ENCODE measurements at regions not wholly inside any gene's neighbourhood (a gene's known extent, or its start where the extent isn't known, plus 50 kb on each side); places are given as distances from the start of the nearest gene placed in this dataset.
"Not testable (repeated sequence)": the region's sequence is repeated elsewhere in the genome, so short reads cannot be mapped to it uniquely, and the experiment has no call there.

GRCh38 chr10:31123946-31124345 lies 92.3 kb upstream of the ZNF438 start:
- no peak for DNase-seq (ENCODE audit: low read depth in 1 of 2, low spot score in 1 of 2)

GRCh38 chr10:31124852-31125251 lies 93.2 kb upstream of the ZNF438 start:
- no peak for DNase-seq (ENCODE audit: low read depth in 1 of 2, low spot score in 1 of 2)

- no peak for DNase-seq (ENCODE audit: low read depth in 1 of 2, low spot score in 1 of 2)
These were observed 94.1 kb upstream of the ZNF438 start for GRCh38 chr10:31125789-31126188.

GRCh38 chr10:31126593-31126992 lies 94.9 kb upstream of the ZNF438 start:
- DNase-seq (ENCODE audit: low read depth in 1 of 2, low spot score in 1 of 2): no peak

- DNase-seq (ENCODE audit: low read depth in 1 of 2, low spot score in 1 of 2): no peak
These were observed 96.9 kb upstream of the ZNF438 start for GRCh38 chr10:31128536-31128935.

- DNase-seq (ENCODE audit: low read depth in 1 of 2, low spot score in 1 of 2): no peak
These were observed 97.6 kb upstream of the ZNF438 start for GRCh38 chr10:31129271-31129670.

- DNase-seq (ENCODE audit: low read depth in 1 of 2, low spot score in 1 of 2): no peak
These were observed 98.3 kb upstream of the ZNF438 start for GRCh38 chr10:31129880-31130405.

GRCh38 chr10:31130406-31130805 lies 98.7 kb upstream of the ZNF438 start:
- no peak for DNase-seq (ENCODE audit: low read depth in 1 of 2, low spot score in 1 of 2)

- DNase-seq (ENCODE audit: low read depth in 1 of 2, low spot score in 1 of 2): no peak
These were observed 99.6 kb upstream of the ZNF438 start for GRCh38 chr10:31131251-31131650.

GRCh38 chr10:31132681-31133244 lies 101.1 kb upstream of the ZNF438 start:
- DNase-seq (ENCODE audit: low read depth in 1 of 2, low spot score in 1 of 2): no peak

GRCh38 chr10:31133251-31133791 lies 101.7 kb upstream of the ZNF438 start:
- DNase-seq (ENCODE audit: low read depth in 1 of 2, low spot score in 1 of 2): no peak

GRCh38 chr10:31133792-31134310 lies 102.2 kb upstream of the ZNF438 start:
- DNase-seq (ENCODE audit: low read depth in 1 of 2, low spot score in 1 of 2): peak; percentile 29 to 63

GRCh38 chr10:31134311-31134952 lies 102.8 kb upstream of the ZNF438 start:
- DNase-seq (ENCODE audit: low read depth in 1 of 2, low spot score in 1 of 2): peak in 1 of 2 donors; percentile 10

GRCh38 chr10:31135171-31135570 lies 103.5 kb upstream of the ZNF438 start:
- no peak for DNase-seq (ENCODE audit: low read depth in 1 of 2, low spot score in 1 of 2)

GRCh38 chr10:31135791-31136190 lies 104.1 kb upstream of the ZNF438 start:
- DNase-seq (ENCODE audit: low read depth in 1 of 2, low spot score in 1 of 2): not testable (repeated sequence)

- no peak for DNase-seq (ENCODE audit: low read depth in 1 of 2, low spot score in 1 of 2)
These were observed 104.7 kb upstream of the ZNF438 start for GRCh38 chr10:31136386-31136785.

GRCh38 chr10:31136930-31137885 lies 105.5 kb upstream of the ZNF438 start:
- DNase-seq (ENCODE audit: low read depth in 1 of 2, low spot score in 1 of 2): no peak

GRCh38 chr10:31138026-31138553 lies 106.4 kb upstream of the ZNF438 start:
- no peak for DNase-seq (ENCODE audit: low read depth in 1 of 2, low spot score in 1 of 2)

GRCh38 chr10:31139497-31139896 lies 107.8 kb upstream of the ZNF438 start:
- DNase-seq (ENCODE audit: low read depth in 1 of 2, low spot score in 1 of 2): no peak

GRCh38 chr10:31140716-31141115 lies 109.1 kb upstream of the ZNF438 start:
- no peak for DNase-seq (ENCODE audit: low read depth in 1 of 2, low spot score in 1 of 2)

- DNase-seq (ENCODE audit: low read depth in 1 of 2, low spot score in 1 of 2): no peak
These were observed 110.4 kb upstream of the ZNF438 start for GRCh38 chr10:31142026-31142425.
